Muscle of leg (tissue), 3 donors: ENCODE measurements at regions not wholly inside any gene's neighbourhood (a gene's known extent, or its start where the extent isn't known, plus 50 kb on each side); places are given as distances from the start of the nearest gene placed in this dataset.
"Not testable (repeated sequence)": the region's sequence is repeated elsewhere in the genome, so short reads cannot be mapped to it uniquely, and the experiment has no call there.

Experiments used
- DNase-seq: peaks from one replicate; pipeline ENCODE4 v3.0.0; 2013
- H3K27ac ChIP-seq: one replicate; pipeline ENCODE4 v1.5.1; 2013; ENCODE audit warnings: mild to moderate bottlenecking, low read length, control low read depth
- H3K27me3 ChIP-seq: one replicate; pipeline ENCODE4 v1.6.1; 2013; ENCODE audit warnings: low read length; ENCODE audit not compliant: control insufficient read depth, insufficient read depth
- H3K36me3 ChIP-seq: one replicate; pipeline ENCODE4 v1.6.1; 2013; ENCODE audit warnings: low read length; ENCODE audit not compliant: control insufficient read depth, insufficient read depth
- H3K4me1 ChIP-seq: one replicate; pipeline ENCODE4 v1.6.1; 2013; ENCODE audit warnings: low read length; ENCODE audit not compliant: control insufficient read depth, insufficient read depth
- H3K4me3 ChIP-seq: one replicate; pipeline ENCODE4 v1.5.1; 2013; ENCODE audit warnings: low read length, control low read depth
- H3K9me3 ChIP-seq: replicated peaks from 2 replicates; pipeline ENCODE4 v1.6.1; 2013; ENCODE audit warnings: low read depth, low read length; ENCODE audit not compliant: control insufficient read depth
- WGBS: methylation state at CpG from one replicate; pipeline ENCODE4 v1.1.5; 2013; ENCODE audit warnings: missing lambda C conversion rate; ENCODE audit not compliant: insufficient coverage; 5-methylcytosine and 5-hydroxymethylcytosine counted together

DNA sequence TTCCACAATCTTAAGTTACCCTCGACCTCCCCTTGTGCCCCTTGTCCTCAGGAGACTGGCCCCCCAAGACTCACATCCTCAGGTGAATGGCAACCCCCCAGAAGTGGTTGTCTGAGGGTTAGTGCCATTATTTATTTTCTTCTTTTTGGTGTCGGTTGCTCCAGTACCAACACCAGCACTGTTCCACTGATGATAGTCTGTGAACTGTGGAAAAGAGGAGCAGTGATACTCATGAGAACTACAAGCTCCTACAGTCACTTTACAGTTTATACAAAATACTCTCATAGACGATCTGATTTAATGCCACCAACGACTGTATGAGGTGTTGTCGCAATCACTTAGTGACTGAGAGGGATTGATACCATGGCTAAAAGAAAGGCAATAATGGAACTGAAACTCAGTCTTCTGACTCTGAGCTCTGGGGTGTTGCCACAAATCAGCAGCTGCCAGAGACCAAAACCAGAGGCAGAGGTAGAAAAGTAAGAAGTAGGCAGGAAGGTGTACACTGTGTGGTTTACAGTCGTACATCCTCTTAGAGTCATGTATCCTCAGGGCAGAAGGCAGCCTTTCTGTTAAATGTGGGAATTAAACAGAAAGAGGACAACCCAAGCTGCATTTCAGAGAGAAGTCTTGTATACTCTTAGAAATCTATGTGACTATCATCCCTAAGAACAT lies 90.8 kb upstream of the ADCY2 start:
- not testable (repeated sequence) for H3K27me3 ChIP-seq, H3K9me3 ChIP-seq, DNase-seq, H3K4me3 ChIP-seq, H3K36me3 ChIP-seq, H3K4me1 ChIP-seq, H3K27ac ChIP-seq
- WGBS: no CpG with 5 or more reads among the region's 6 CpGs

DNA sequence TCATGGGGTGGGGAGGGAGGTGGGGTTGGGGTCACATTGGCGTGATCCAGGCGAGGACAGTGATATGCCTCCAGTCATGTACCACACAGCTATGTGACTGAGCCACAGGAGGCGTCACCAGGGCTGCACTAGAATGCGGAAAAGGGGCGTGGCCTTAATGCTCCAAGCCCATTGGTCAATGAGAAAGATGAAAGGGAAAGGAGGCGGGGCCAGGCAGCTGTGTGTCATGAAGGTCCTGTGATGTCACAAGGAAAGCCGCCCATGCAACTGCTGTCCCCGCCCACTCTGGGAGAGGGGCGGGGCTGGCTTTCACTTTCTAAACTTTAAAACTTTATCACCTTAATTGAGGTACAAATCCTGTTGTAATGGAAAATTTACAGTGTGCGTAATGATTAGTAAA lies 89.4 kb upstream of the ADCY2 start:
- not testable (repeated sequence) for H3K4me1 ChIP-seq, DNase-seq, H3K9me3 ChIP-seq, H3K36me3 ChIP-seq, H3K27me3 ChIP-seq, H3K4me3 ChIP-seq, H3K27ac ChIP-seq
- WGBS: no CpG with 5 or more reads among the region's 10 CpGs

DNA sequence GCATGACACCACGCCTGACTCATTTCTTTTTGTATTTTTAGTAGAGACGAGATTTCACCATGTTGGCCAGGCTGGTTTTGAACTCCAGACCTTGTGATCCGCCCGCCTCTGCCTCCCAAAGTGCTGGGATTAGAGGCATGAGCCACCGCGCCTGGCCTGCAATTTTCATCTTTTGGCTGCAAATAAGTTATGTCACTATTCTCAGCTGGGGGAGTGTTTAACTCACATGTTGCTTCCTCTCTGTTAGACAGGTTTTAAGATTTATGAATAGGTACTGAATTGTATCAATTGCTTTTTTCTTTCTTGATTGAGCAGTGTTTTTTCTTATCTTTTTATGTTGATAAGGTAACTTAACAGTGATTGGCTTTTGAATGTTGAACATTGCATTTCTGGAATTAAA lies 88.2 kb upstream of the ADCY2 start:
- no CpG with 5 or more reads among the region's 6 CpGs for WGBS
- not testable (repeated sequence) for H3K36me3 ChIP-seq, H3K4me3 ChIP-seq, DNase-seq, H3K27ac ChIP-seq, H3K4me1 ChIP-seq, H3K9me3 ChIP-seq, H3K27me3 ChIP-seq

DNA sequence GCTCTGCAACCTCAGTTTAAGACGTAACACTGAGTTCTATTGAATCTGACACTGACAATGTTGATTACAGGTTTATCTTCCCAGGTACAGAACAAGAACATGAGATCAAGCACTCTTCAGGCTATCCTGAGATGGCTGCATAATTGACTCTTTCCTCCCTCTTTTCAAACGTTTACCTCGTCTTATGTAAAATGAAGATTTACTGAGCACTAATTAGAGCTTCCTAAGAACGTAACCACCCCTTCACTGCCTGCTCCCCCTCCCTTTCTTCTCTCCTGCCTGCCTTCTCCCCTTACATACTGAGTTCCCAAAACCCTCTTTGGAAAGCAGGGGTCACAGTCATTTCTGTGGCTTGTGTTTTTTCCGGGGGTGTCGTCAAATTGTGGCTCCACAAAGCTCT lies 86.2 kb upstream of the ADCY2 start:
- H3K27ac ChIP-seq, H3K9me3 ChIP-seq, H3K27me3 ChIP-seq, H3K36me3 ChIP-seq, H3K4me1 ChIP-seq, DNase-seq, H3K4me3 ChIP-seq: not testable (repeated sequence)
- WGBS: 0% methylated on average over 1 of the region's 6 CpGs

DNA sequence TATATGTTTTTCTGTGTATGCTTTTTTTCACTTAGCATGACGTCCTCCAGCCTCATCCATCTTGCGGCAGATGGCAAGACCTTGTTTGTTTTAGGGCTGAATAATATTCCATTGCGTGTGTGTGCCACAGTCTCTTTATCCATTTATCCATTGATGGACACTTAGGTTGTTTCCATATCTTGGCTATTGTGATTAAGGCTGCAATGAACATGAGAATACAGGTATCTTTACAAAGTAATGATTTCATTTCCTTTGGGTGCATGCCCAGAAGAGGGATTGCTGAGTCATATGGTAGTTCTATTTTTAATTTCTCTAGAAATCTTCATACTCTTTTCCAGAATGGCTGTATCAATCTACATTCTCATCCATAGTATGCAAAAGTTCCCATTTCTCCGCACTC lies 85.3 kb upstream of the ADCY2 start:
- not testable (repeated sequence) for DNase-seq
- WGBS: no CpG with 5 or more reads among the region's 4 CpGs

DNA sequence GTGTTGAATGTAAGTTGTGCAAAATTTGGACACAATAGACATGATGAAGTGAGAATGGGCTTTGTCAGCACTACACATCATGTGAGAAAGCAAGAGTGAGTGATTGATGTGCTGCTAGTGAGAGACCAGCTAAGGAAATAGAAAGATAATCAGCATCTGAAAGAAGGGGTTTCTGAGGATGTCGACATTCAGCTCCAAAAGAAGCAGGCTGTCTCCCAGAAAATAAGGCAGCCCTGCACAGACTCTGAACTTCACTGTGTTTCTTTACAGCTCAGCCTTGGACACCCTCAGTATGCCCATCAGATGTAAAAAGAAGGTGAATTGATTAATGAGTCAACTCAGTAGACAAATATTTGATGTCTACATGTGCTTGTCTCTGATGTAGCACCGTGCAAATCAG lies 80.8 kb upstream of the ADCY2 start:
- no peaks in the 10 kb centered on the region for H3K4me1 ChIP-seq
- H3K27ac ChIP-seq: no peak overlapping the region
- DNase-seq: no peak
- WGBS: 70% methylated on average over 2 of the region's 2 CpGs
- H3K4me3 ChIP-seq: no peak overlapping the region
- no peaks in the 10 kb centered on the region for H3K36me3 ChIP-seq
- no peaks in the 10 kb centered on the region for H3K9me3 ChIP-seq
- H3K27me3 ChIP-seq: no peaks in the 10 kb centered on the region

More for the DNA sequence above, 85.3 kb upstream of the ADCY2 start:
- not testable (repeated sequence) for H3K27ac ChIP-seq, H3K36me3 ChIP-seq, H3K27me3 ChIP-seq, H3K4me1 ChIP-seq, H3K9me3 ChIP-seq, H3K4me3 ChIP-seq

DNA sequence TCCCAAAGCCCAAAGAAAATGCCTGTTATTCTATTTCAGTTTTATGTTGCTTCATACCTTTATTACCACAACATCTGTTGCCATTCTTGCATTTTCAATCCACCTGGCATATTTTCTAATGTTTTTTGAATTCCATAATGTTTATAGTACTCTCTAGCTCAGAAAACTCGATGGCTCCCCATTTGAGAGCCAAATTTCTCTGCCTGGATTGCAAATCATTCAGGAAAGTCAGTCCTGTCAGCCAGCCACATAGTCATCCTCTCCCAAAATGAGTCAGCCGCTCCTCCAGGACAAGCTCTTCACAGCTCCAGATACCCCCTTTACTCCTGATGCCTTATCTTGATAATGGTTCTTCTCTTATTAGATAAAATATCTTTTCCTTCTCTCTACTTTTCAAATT lies 78.2 kb upstream of the ADCY2 start:
- Histone ChIP-seq H3K27me3 (no peaks in the 10 kb centered on the region), H3K4me3 (no peak overlapping the region), H3K36me3 (no peaks in the 10 kb centered on the region), H3K4me1 (no peaks in the 10 kb centered on the region), H3K9me3 (no peaks in the 10 kb centered on the region), H3K27ac (no peak overlapping the region)
- WGBS: 20% methylated on average over 1 of the region's 2 CpGs
- DNase-seq: peak; percentile 7

DNA sequence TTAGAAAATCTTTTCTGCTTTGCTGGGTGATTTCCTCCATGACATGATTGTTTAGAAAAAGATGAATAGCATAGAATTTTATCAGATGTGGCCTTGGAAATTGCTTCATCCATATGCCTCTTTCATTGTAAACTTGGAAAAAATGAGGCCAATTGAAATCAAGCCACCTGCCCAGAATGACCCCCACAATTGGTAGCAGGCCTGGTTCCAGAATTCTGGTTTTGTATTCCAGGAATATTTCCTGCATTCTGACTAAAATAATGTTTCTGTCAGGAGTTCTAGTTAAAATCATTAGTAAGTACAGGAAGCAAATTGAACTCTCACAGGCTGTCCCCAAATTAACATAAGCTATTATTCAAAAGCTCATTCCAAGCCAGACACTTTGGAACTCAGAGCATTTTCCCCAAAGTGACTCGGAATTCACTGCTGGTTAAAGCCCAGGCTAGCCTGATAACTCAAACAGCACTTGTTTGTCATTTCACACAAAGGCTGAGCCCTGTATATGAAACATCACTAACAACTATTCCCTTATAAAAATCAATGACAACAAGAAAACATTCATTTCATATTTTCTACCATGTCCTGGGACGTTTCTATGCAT lies 75.1 kb upstream of the ADCY2 start:
- DNase-seq: peak; percentile 2
- H3K4me1 ChIP-seq: no peaks in the 10 kb centered on the region
- no peaks in the 10 kb centered on the region for H3K36me3 ChIP-seq
- H3K9me3 ChIP-seq: no peaks in the 10 kb centered on the region
- no peak overlapping the region for H3K27ac ChIP-seq
- WGBS: 50% methylated on average over 1 of the region's 2 CpGs
- H3K4me3 ChIP-seq: no peak overlapping the region
- no peaks in the 10 kb centered on the region for H3K27me3 ChIP-seq

DNA sequence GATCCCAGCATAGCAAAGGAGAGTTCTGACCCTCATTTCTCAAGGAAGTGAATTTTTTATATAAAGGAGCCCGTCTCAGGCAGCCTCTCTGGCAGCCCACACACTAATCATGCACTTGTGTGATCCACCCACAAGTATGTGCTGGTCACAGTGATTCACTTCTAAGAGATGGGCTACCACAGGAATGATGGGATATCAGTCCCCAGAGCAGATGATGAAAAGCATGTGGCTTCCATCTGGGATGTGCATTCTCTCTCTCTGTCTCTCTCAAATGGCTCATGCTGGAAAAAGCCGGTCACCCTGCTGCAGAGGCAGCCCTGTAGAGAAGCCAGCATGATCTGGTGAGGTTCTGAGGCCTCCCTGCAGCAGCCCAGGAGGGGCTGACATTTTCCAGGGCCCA lies 74.2 kb upstream of the ADCY2 start:
- DNase-seq: peak; percentile 50
- no peak overlapping the region for H3K4me3 ChIP-seq
- WGBS: 38% methylated on average over 1 of the region's 2 CpGs
- H3K36me3 ChIP-seq: no peaks in the 10 kb centered on the region
- no peaks in the 10 kb centered on the region for H3K4me1 ChIP-seq
- H3K27me3 ChIP-seq: no peaks in the 10 kb centered on the region
- H3K9me3 ChIP-seq: no peaks in the 10 kb centered on the region
- no peak overlapping the region for H3K27ac ChIP-seq

DNA sequence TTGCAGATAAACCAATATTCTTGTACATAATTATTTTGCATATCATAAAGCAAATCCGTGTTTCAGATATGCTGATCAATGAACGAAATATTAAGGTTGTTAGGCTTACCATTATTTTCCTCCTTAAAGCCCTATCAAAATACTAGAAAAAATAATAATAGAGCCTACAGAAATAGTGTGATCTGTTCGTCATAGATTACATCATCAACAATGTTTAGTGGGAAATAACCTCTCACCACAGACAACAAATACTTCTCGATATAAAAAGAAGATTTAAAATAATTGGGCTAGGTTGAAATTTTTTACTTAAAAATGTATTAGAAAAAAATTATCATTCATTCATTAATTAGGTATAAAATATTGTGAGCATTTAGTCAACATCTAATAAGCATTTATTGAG lies 71.0 kb upstream of the ADCY2 start:
- WGBS: no CpG with 5 or more reads among the region's 4 CpGs
- no peaks in the 10 kb centered on the region for H3K27me3 ChIP-seq
- H3K4me3 ChIP-seq: no peak overlapping the region
- DNase-seq: no peak
- no peak overlapping the region for H3K27ac ChIP-seq
- H3K9me3 ChIP-seq: no peaks in the 10 kb centered on the region
- H3K4me1 ChIP-seq: no peaks in the 10 kb centered on the region
- no peaks in the 10 kb centered on the region for H3K36me3 ChIP-seq
